GM23338 (cell line): ENCODE measurements at regions not wholly inside any gene's neighbourhood (a gene's known extent, or its start where the extent isn't known, plus 50 kb on each side); places are given as distances from the start of the nearest gene placed in this dataset.

Source experiments
- ATAC-seq: fragments of 200-7000 bp; cut with Tn5 transposase; 3 replicates; pipeline ENCODE4 v1.9.1; 2020
- DNase-seq: peaks from one replicate; pipeline ENCODE4 v3.0.0-alpha.2; 2015; ENCODE audit warnings: low spot score
- H2AFZ ChIP-seq: fragments of 200-600 bp; sonication (generic); 2 replicates; pipeline ENCODE4 v1.8.0; 2016; ENCODE audit warnings: antibody characterized with exemption, mild to moderate bottlenecking, moderate library complexity
- H3F3A ChIP-seq: fragments of 200-600 bp; sonication (generic); replicated peaks from 2 replicates; pipeline ENCODE4 v1.8.0; 2017; ENCODE audit warnings: antibody characterized with exemption, mixed run types, low read depth
- H3K27ac ChIP-seq: fragments of 200-600 bp; sonication (generic); 2 replicates; pipeline ENCODE4 v1.6.1; 2016; ENCODE audit warnings: low read depth
- H3K27me3 ChIP-seq: fragments of 200-600 bp; sonication (generic); 2 replicates; pipeline ENCODE4 v1.8.0; 2016; ENCODE audit warnings: mild to moderate bottlenecking, mixed run types, moderate library complexity; ENCODE audit not compliant: insufficient read depth
- H3K36me3 ChIP-seq: fragments of 200-600 bp; sonication (generic); 2 replicates; pipeline ENCODE4 v1.8.0; 2016; ENCODE audit warnings: mild to moderate bottlenecking; ENCODE audit not compliant: insufficient read depth
- H3K4me1 ChIP-seq: fragments of 200-600 bp; sonication (generic); 2 replicates; pipeline ENCODE4 v1.8.0; 2016; ENCODE audit warnings: mild to moderate bottlenecking, moderate library complexity; ENCODE audit not compliant: insufficient read depth
- H3K4me2 ChIP-seq: fragments of 200-600 bp; sonication (generic); 2 replicates; pipeline ENCODE4 v1.7.1; 2017; ENCODE audit warnings: mixed run types
- H3K4me3 ChIP-seq: fragments of 200-600 bp; sonication (generic); 2 replicates; pipeline ENCODE4 v1.6.1; 2016; ENCODE audit warnings: mixed run types
- H3K79me2 ChIP-seq: fragments of 200-600 bp; sonication (generic); replicated peaks from 2 replicates; pipeline ENCODE4 v1.8.0; 2017; ENCODE audit warnings: mild to moderate bottlenecking; ENCODE audit not compliant: insufficient read depth
- H3K9me2 ChIP-seq: fragments of 200-600 bp; sonication (generic); 2 replicates; pipeline ENCODE4 v1.8.0; 2017; ENCODE audit not compliant: insufficient read depth
- H4K20me1 ChIP-seq: fragments of 200-600 bp; sonication (generic); replicated peaks from 2 replicates; pipeline ENCODE4 v1.8.0; 2017; ENCODE audit warnings: mild to moderate bottlenecking; ENCODE audit not compliant: insufficient read depth
- H3K27ac Mint-ChIP-seq: 2 replicates; pipeline ENCODE4 v1.8.0; 2020; ENCODE audit warnings: inconsistent platforms, mild to moderate bottlenecking, moderate library complexity, mixed read lengths
- H3K27me3 Mint-ChIP-seq: 3 replicates; pipeline ENCODE4 v1.8.0; 2022; ENCODE audit warnings: low read depth, mild to moderate bottlenecking, moderate library complexity, mixed read lengths, inconsistent platforms; ENCODE audit not compliant: insufficient read depth, poor library complexity
- H3K36me3 Mint-ChIP-seq: 3 replicates; pipeline ENCODE4 v1.8.0; 2021; ENCODE audit warnings: low read depth, mild to moderate bottlenecking, inconsistent platforms, moderate library complexity, mixed read lengths
- H3K4me1 Mint-ChIP-seq: 3 replicates; pipeline ENCODE4 v1.8.0; 2020; ENCODE audit warnings: mild to moderate bottlenecking, inconsistent platforms, mixed read lengths
- H3K4me3 Mint-ChIP-seq: 3 replicates; pipeline ENCODE4 v1.8.0; 2021; ENCODE audit warnings: moderate library complexity, mild to moderate bottlenecking, inconsistent platforms, mixed read lengths
- H3K9me3 Mint-ChIP-seq: 3 replicates; pipeline ENCODE4 v1.8.0; 2020; ENCODE audit warnings: moderate library complexity, mild to moderate bottlenecking, inconsistent platforms, mixed read lengths
- CREB1 ChIP-seq: fragments of 250-450 bp; sonication (Bioruptor Pico); IDR thresholded peaks from 2 replicates; pipeline ENCODE4 v1.5.0; 2020; ENCODE audit warnings: low read depth, mild to moderate bottlenecking, moderate library complexity
- ETS1 ChIP-seq: IDR thresholded peaks from 2 replicates; pipeline ENCODE4 v1.6.1; 2016; ENCODE audit warnings: antibody characterized with exemption
- EZH2 ChIP-seq: fragments of 200-600 bp; sonication (generic); IDR thresholded peaks from one replicate; pipeline ENCODE4 v1.8.0; 2017; ENCODE audit warnings: antibody characterized with exemption, mild to moderate bottlenecking, low read depth; ENCODE audit not compliant: unreplicated experiment
- JUNB ChIP-seq: IDR thresholded peaks from one replicate; pipeline ENCODE4 v1.6.1; 2016; ENCODE audit warnings: antibody characterized with exemption; ENCODE audit not compliant: unreplicated experiment
- NANOG ChIP-seq: IDR thresholded peaks from 2 replicates; pipeline ENCODE4 v1.6.1; 2016; ENCODE audit warnings: antibody characterized with exemption, borderline replicate concordance
- REST ChIP-seq: IDR thresholded peaks from one replicate; pipeline ENCODE4 v1.6.1; 2018; ENCODE audit warnings: antibody characterized with exemption; ENCODE audit not compliant: unreplicated experiment
- STAT1 ChIP-seq: IDR thresholded peaks from one replicate; pipeline ENCODE4 v1.6.1; 2016; ENCODE audit warnings: antibody characterized with exemption; ENCODE audit not compliant: unreplicated experiment
- ZNF331 ChIP-seq: fragments of 250-450 bp; sonication (Bioruptor Pico); IDR thresholded peaks from 2 replicates; pipeline ENCODE4 v1.5.0; 2020; ENCODE audit warnings: low read depth, mild to moderate bottlenecking, moderate library complexity
- ZNF462 ChIP-seq: fragments of 250-450 bp; sonication (Bioruptor Pico); IDR thresholded peaks from 2 replicates; pipeline ENCODE4 v1.5.0; 2020; ENCODE audit warnings: mild to moderate bottlenecking, moderate library complexity

- no peak for TF ChIP-seq STAT1
These were observed 621.5 kb upstream of the ZNF385D start (continued) for GRCh38 chr3:22372292-22373062.

- TF ChIP-seq EZH2 (peak; percentile 3), NANOG (no peak)
- Histone ChIP-seq H3F3A (no peaks in the 10 kb centered on the region), H3K9me2 (no peaks in the 10 kb centered on the region), H3K79me2 (no peaks in the 10 kb centered on the region), H2AFZ (peak overlapping the region; percentile 98), H3K4me2 (peak overlapping the region; percentile 93), H3K27ac (no peak overlapping the region), H3K27me3 (peaks cover 52% of the 10 kb centered on the region), H3K4me1 (peaks cover 24% of the 10 kb centered on the region), H3K4me3 (peak overlapping the region; percentile 68), H3K36me3 (no peaks in the 10 kb centered on the region), H4K20me1 (no peaks in the 10 kb centered on the region)
- Mint-ChIP-seq H3K4me3 (peak overlapping the region; percentile 70), H3K9me3 (no peaks in the 10 kb centered on the region), H3K36me3 (no peaks in the 10 kb centered on the region; the same call in 2 of the 3 replicates), H3K27ac (no peak overlapping the region), H3K27me3 (peaks cover 30% of the 10 kb centered on the region), H3K4me1 (peaks cover 20% of the 10 kb centered on the region)
- DNase-seq (peak; percentile 4), ATAC-seq (peak; percentile 5; the same call in 2 of the 3 replicates)
These were observed 622.2 kb upstream of the ZNF385D start for GRCh38 chr3:22373182-22373581.

- DNase-seq (no peak), ATAC-seq (no peak)
- H3K4me1 ChIP-seq, result peaks cover 24% of the 10 kb centered on the region
- H3F3A ChIP-seq, result no peaks in the 10 kb centered on the region
- Mint-ChIP-seq H3K4me3 (no peak overlapping the region), H3K9me3 (no peaks in the 10 kb centered on the region), H3K27me3 (peaks cover 30% of the 10 kb centered on the region), H3K27ac (no peak overlapping the region), H3K4me1 (peaks cover 20% of the 10 kb centered on the region), H3K36me3 (no peaks in the 10 kb centered on the region; the same call in 2 of the 3 replicates)
- no peak overlapping the region for H3K4me2 ChIP-seq
- H3K27me3 ChIP-seq, result peaks cover 52% of the 10 kb centered on the region
- no peaks in the 10 kb centered on the region for H3K79me2 ChIP-seq
- no peaks in the 10 kb centered on the region for H3K36me3 ChIP-seq
- no peaks in the 10 kb centered on the region for H3K9me2 ChIP-seq
- no peak overlapping the region for H3K27ac ChIP-seq
- no peaks in the 10 kb centered on the region for H4K20me1 ChIP-seq
- no peak overlapping the region for H2AFZ ChIP-seq
- no peak overlapping the region for H3K4me3 ChIP-seq
- TF ChIP-seq ETS1 (no peak), ZNF331 (no peak), REST (no peak), STAT1 (no peak), CREB1 (CRISPR knock-in tag) (no peak), JUNB (no peak), ZNF462 (CRISPR knock-in tag) (no peak)
These were observed 622.8 kb upstream of the ZNF385D start for GRCh38 chr3:22373827-22374226.
